ENCODE measurements at regions not wholly inside any gene's neighbourhood (a gene's known extent, or its start where the extent isn't known, plus 50 kb on each side); places are given as distances from the start of the nearest gene placed in this dataset.

GRCh38 chr10:8539056-8539455 lies 484.6 kb downstream of the GATA3 start:
- TF ChIP-seq CTCF (IDR thresholded peaks at IDR 0.05; ENCODE audit: unreplicated experiment): no peak
- no peak overlapping the region for H3K4me3 Mint-ChIP-seq (ENCODE audit: low read depth)
- no peaks in the 10 kb centered on the region for H3K36me3 Mint-ChIP-seq (ENCODE audit: insufficient read depth)
- H3K27ac Mint-ChIP-seq: no peak overlapping the region
- H3K27me3 Mint-ChIP-seq: peaks cover 13% of the 10 kb centered on the region
- H3K4me1 Mint-ChIP-seq (ENCODE audit: low read depth): peaks cover 5% of the 10 kb centered on the region
- DNase-seq (ENCODE audit: low spot score, unreplicated experiment): no peak
- peaks cover 6% of the 10 kb centered on the region for H3K9me3 Mint-ChIP-seq (ENCODE audit: low read depth)

GRCh38 chr10:8543361-8544056 lies 489.0 kb downstream of the GATA3 start:
- no peak overlapping the region for H3K27ac Mint-ChIP-seq
- H3K4me1 Mint-ChIP-seq (ENCODE audit: low read depth): peaks cover 5% of the 10 kb centered on the region
- no peak for TF ChIP-seq CTCF (IDR thresholded peaks at IDR 0.05; ENCODE audit: unreplicated experiment)
- peaks cover 9% of the 10 kb centered on the region for H3K9me3 Mint-ChIP-seq (ENCODE audit: low read depth)
- DNase-seq (ENCODE audit: low spot score, unreplicated experiment): no peak
- no peaks in the 10 kb centered on the region for H3K36me3 Mint-ChIP-seq (ENCODE audit: insufficient read depth)
- no peaks in the 10 kb centered on the region for H3K27me3 Mint-ChIP-seq
- no peak overlapping the region for H3K4me3 Mint-ChIP-seq (ENCODE audit: low read depth)

- TF ChIP-seq CTCF (IDR thresholded peaks at IDR 0.05; ENCODE audit: unreplicated experiment): no peak
- H3K27me3 Mint-ChIP-seq: no peaks in the 10 kb centered on the region
- no peak overlapping the region for H3K27ac Mint-ChIP-seq
- no peak overlapping the region for H3K4me3 Mint-ChIP-seq (ENCODE audit: low read depth)
- peaks cover 5% of the 10 kb centered on the region for H3K4me1 Mint-ChIP-seq (ENCODE audit: low read depth)
- H3K9me3 Mint-ChIP-seq (ENCODE audit: low read depth): peaks cover 14% of the 10 kb centered on the region
- no peaks in the 10 kb centered on the region for H3K36me3 Mint-ChIP-seq (ENCODE audit: insufficient read depth)
- DNase-seq (ENCODE audit: low spot score, unreplicated experiment): no peak
Measured at GRCh38 chr10:8544057-8544380, 489.5 kb downstream of the GATA3 start.

GRCh38 chr10:8544500-8544899 lies 490.0 kb downstream of the GATA3 start:
- Mint-ChIP-seq H3K4me3 (ENCODE audit: low read depth) (no peak overlapping the region), H3K27ac (no peak overlapping the region), H3K36me3 (ENCODE audit: insufficient read depth) (no peaks in the 10 kb centered on the region), H3K27me3 (no peaks in the 10 kb centered on the region), H3K9me3 (ENCODE audit: low read depth) (peaks cover 12% of the 10 kb centered on the region), H3K4me1 (ENCODE audit: low read depth) (peaks cover 5% of the 10 kb centered on the region)
- DNase-seq (ENCODE audit: low spot score, unreplicated experiment): no peak
- TF ChIP-seq CTCF (IDR thresholded peaks at IDR 0.05; ENCODE audit: unreplicated experiment): no peak

- peaks cover 4% of the 10 kb centered on the region for H3K27me3 Mint-ChIP-seq
- H3K9me3 Mint-ChIP-seq (ENCODE audit: low read depth): no peaks in the 10 kb centered on the region
- H3K36me3 Mint-ChIP-seq (ENCODE audit: insufficient read depth): no peaks in the 10 kb centered on the region
- DNase-seq (ENCODE audit: low spot score, unreplicated experiment): no peak
- no peak overlapping the region for H3K4me3 Mint-ChIP-seq (ENCODE audit: low read depth)
- no peaks in the 10 kb centered on the region for H3K4me1 Mint-ChIP-seq (ENCODE audit: low read depth)
- TF ChIP-seq CTCF (IDR thresholded peaks at IDR 0.05; ENCODE audit: unreplicated experiment): no peak
- no peak overlapping the region for H3K27ac Mint-ChIP-seq
Measured at GRCh38 chr10:8554574-8554973, 500.1 kb downstream of the GATA3 start.

All from progenitor cell of endocrine pancreas (in vitro differentiated cells).